SK-N-SH (cell line): ENCODE measurements at regions not wholly inside any gene's neighbourhood (a gene's known extent, or its start where the extent isn't known, plus 50 kb on each side); places are given as distances from the start of the nearest gene placed in this dataset.

ENCODE experiments used
- CTCF ChIA-PET: fragments of 300-600, 350-600 bp; formaldehyde crosslinking; extraction: SDS; loops from one replicate; lab custom pipeline; 2021; lab: Yijun Ruan, JAX
- POLR2A ChIA-PET: fragments of 350-600 bp; sonication (Branson Sonifier 250); formaldehyde crosslinking; extraction: SDS; loops from one replicate; lab custom pipeline; 2020; ENCODE audit warnings: antibody characterized with exemption, inconsistent platforms; lab: Yijun Ruan, JAX
- DNase-seq: peaks from one replicate; pipeline ENCODE4 v3.0.0; 2012
- H2AFZ ChIP-seq: fragments of 200-600 bp; sonication (generic); 2 replicates; pipeline ENCODE4 v1.8.1; 2016; ENCODE audit warnings: antibody characterized with exemption, mild to moderate bottlenecking, low read depth
- H3F3A ChIP-seq: fragments of 200-600 bp; sonication (generic); replicated peaks from 2 replicates; pipeline ENCODE3; 2016; ENCODE audit warnings: antibody characterized with exemption, mild to moderate bottlenecking; ENCODE audit not compliant: insufficient read depth
- H3K27ac ChIP-seq, 2 experiments: fragments of 200-500 bp in 1 of 2; fragments of 200-600 bp in 1 of 2; sonication (Bioruptor generic) in 1 of 2; sonication (generic), shearing (Covaris generic) in 1 of 2; 2 replicates each; pipeline versions ENCODE4 v1.5.1 to v1.6.1; 2014 to 2016; ENCODE audit warnings: low read depth in 2 of 2, inconsistent platforms in 1 of 2, low read length in 1 of 2, mild to moderate bottlenecking in 1 of 2, mixed read lengths in 1 of 2
- H3K27me3 ChIP-seq: fragments of 200-600 bp; sonication (generic), shearing (Covaris generic); 2 replicates; pipeline ENCODE4 v1.6.1; 2016; ENCODE audit warnings: mixed run types; ENCODE audit not compliant: insufficient read depth
- H3K36me3 ChIP-seq, 2 experiments: fragments of 200-500 bp in 1 of 2; fragments of 200-600 bp in 1 of 2; sonication (Bioruptor generic) in 1 of 2; sonication (generic) in 1 of 2; replicated peaks in 1 of 2; 2 replicates each; pipeline versions ENCODE3 to v1.5.1; 2014 to 2016; ENCODE audit warnings: low read length in 1 of 2, mild to moderate bottlenecking in 1 of 2; ENCODE audit not compliant: insufficient read depth in 2 of 2, control insufficient read depth in 1 of 2
- H3K4me1 ChIP-seq, 2 experiments: fragments of 200-500 bp in 1 of 2; fragments of 200-600 bp in 1 of 2; sonication (Bioruptor generic) in 1 of 2; sonication (generic), shearing (Covaris generic) in 1 of 2; 2 replicates each; pipeline versions ENCODE4 v1.5.1 to v1.6.1; 2014 to 2016; ENCODE audit warnings: low read depth in 1 of 2, low read length in 1 of 2, mixed run types in 1 of 2; ENCODE audit not compliant: insufficient read depth in 2 of 2, control insufficient read depth in 1 of 2
- H3K4me2 ChIP-seq: fragments of 200-600 bp; sonication (generic), shearing (Covaris generic); 2 replicates; pipeline ENCODE4 v1.6.1; 2017; ENCODE audit warnings: mixed run types
- H3K4me3 ChIP-seq, 2 experiments: fragments of 200-500 bp in 1 of 2; fragments of 200-600 bp in 1 of 2; sonication (Bioruptor generic) in 1 of 2; sonication (generic), shearing (Covaris generic) in 1 of 2; 2 replicates each; pipeline versions ENCODE4 v1.5.1 to v1.8.1; 2014 to 2016; ENCODE audit warnings: low read depth in 2 of 2, inconsistent platforms in 1 of 2, low read length in 1 of 2, mild to moderate bottlenecking in 1 of 2, mixed read lengths in 1 of 2, moderate library complexity in 1 of 2
- H3K79me2 ChIP-seq: fragments of 200-600 bp; sonication (generic); 2 replicates; pipeline ENCODE4 v1.8.1; 2017; ENCODE audit warnings: mild to moderate bottlenecking; ENCODE audit not compliant: insufficient read depth
- H3K9ac ChIP-seq: fragments of 200-600 bp; sonication (generic); 2 replicates; pipeline ENCODE4 v1.6.1; 2017; ENCODE audit warnings: mixed run types
- H3K9me2 ChIP-seq: fragments of 200-600 bp; sonication (generic); 2 replicates; pipeline ENCODE4 v1.6.1; 2017; ENCODE audit warnings: mixed run types
- H3K9me3 ChIP-seq: fragments of 200-600 bp; sonication (generic); 2 replicates; pipeline ENCODE4 v1.6.1; 2017; ENCODE audit warnings: mixed run types, mild to moderate bottlenecking, moderate library complexity
- H4K20me1 ChIP-seq: fragments of 200-600 bp; sonication (generic); 2 replicates; pipeline ENCODE4 v1.6.1; 2017; ENCODE audit warnings: mild to moderate bottlenecking, mixed run types; ENCODE audit not compliant: insufficient read depth
- CHD2 ChIP-seq: fragments of 150-350 bp; IDR thresholded peaks from 2 replicates; pipeline ENCODE4 v1.6.1; 2018; ENCODE audit warnings: low read length; ENCODE audit not compliant: partially characterized antibody
- EZH2phosphoT487 ChIP-seq: fragments of 200-600 bp; sonication (generic); IDR thresholded peaks from 2 replicates; pipeline ENCODE4 v1.6.1; 2017; ENCODE audit warnings: low read depth, mixed run types, mild to moderate bottlenecking, antibody characterized with exemption, moderate library complexity, borderline replicate concordance
- IRF3 ChIP-seq: fragments of 150-350 bp; IDR thresholded peaks from 2 replicates; pipeline ENCODE4 v1.6.1; 2016; ENCODE audit warnings: mild to moderate bottlenecking, low read depth, low read length
- PBX3 ChIP-seq: IDR thresholded peaks from 2 replicates; pipeline ENCODE4; 2012
- RAD21 ChIP-seq: IDR thresholded peaks from 2 replicates; pipeline ENCODE4 v1.6.1; 2012; ENCODE audit warnings: mild to moderate bottlenecking, low read length
- REST ChIP-seq: IDR thresholded peaks from 2 replicates; pipeline ENCODE4 v1.6.1; 2012; ENCODE audit warnings: mild to moderate bottlenecking, low read depth, low read length, moderate library complexity
- RFX5 ChIP-seq: IDR thresholded peaks from 2 replicates; pipeline ENCODE4 v1.6.1; 2012; ENCODE audit warnings: mild to moderate bottlenecking, improper control_type of control experiment, low read length
- SIN3A ChIP-seq: IDR thresholded peaks from 2 replicates; pipeline ENCODE4 v1.6.1; 2012; ENCODE audit warnings: low read depth, mild to moderate bottlenecking, low read length, moderate library complexity, borderline replicate concordance
- USF1 ChIP-seq: IDR thresholded peaks from 2 replicates; pipeline ENCODE4 v1.4.0; 2012; ENCODE audit warnings: low read depth, borderline replicate concordance
- YY1 ChIP-seq: IDR thresholded peaks from 2 replicates; pipeline ENCODE4 v1.4.0; 2012; ENCODE audit warnings: low read depth, mild to moderate bottlenecking
- WGBS: methylation state at CpG from one replicate; pipeline ENCODE4 v1.1.6; 2017; ENCODE audit warnings: low lambda C conversion rate; 5-methylcytosine and 5-hydroxymethylcytosine counted together

GRCh38 chr9:13596383-13596970, 317.0 kb upstream of the MPDZ start:
- ChIA-PET POLR2A (no interaction called here), CTCF (no interaction called here)
- no peak overlapping the region for H3K4me2 ChIP-seq

GRCh38 chr9:13590996-13591395, 311.5 kb upstream of the MPDZ start:
- H3K9me2 ChIP-seq, result no peaks in the 10 kb centered on the region
- no peaks in the 10 kb centered on the region for H4K20me1 ChIP-seq
- H3F3A ChIP-seq, result no peaks in the 10 kb centered on the region
- no peak for DNase-seq
- TF ChIP-seq IRF3 (no peak), EZH2phosphoT487 (no peak), CHD2 (no peak)
- TF ChIP-seq, all 33 proteins: peak for 0
- 40% methylated on average over 1 of the region's 1 CpG for WGBS
- ChIA-PET CTCF (no interaction called here), POLR2A (interaction anchor here (1.2 kb wide), 1 partner anchor 8 kb away, joined by 3 read pairs; no protein-coding TSS in a partner anchor)
- Histone ChIP-seq H3K36me3 (no peaks in the 10 kb centered on the region), H3K4me3 (no peak overlapping the region), H3K27ac (no peak overlapping the region), H3K4me2 (no peak overlapping the region), H3K27me3 (no peaks in the 10 kb centered on the region), H3K9ac (no peak overlapping the region), H2AFZ (no peak overlapping the region), H3K79me2 (no peaks in the 10 kb centered on the region), H3K9me3 (no peaks in the 10 kb centered on the region), H3K4me1 (no peaks in the 10 kb centered on the region)

More at GRCh38 chr9:13596383-13596970, 317.0 kb upstream of the MPDZ start:
- Histone ChIP-seq H3K27me3 (no peaks in the 10 kb centered on the region), H3K4me1 (no peaks in the 10 kb centered on the region; a peak in 2 of 4 replicates), H2AFZ (no peak overlapping the region), H4K20me1 (no peaks in the 10 kb centered on the region), H3K36me3 (no peaks in the 10 kb centered on the region), H3K4me3 (no peak overlapping the region), H3K27ac (no peak overlapping the region), H3K9me2 (no peaks in the 10 kb centered on the region), H3K9me3 (no peaks in the 10 kb centered on the region), H3F3A (no peaks in the 10 kb centered on the region), H3K9ac (no peak overlapping the region), H3K79me2 (no peaks in the 10 kb centered on the region)
- WGBS, result 64% methylated on average over 4 of the region's 4 CpGs
- no peak for DNase-seq
- TF ChIP-seq YY1, result no peak
- no peak for TF ChIP-seq RAD21
- no peak for TF ChIP-seq RFX5

GRCh38 chr9:13589034-13589737, 309.7 kb upstream of the MPDZ start:
- no peaks in the 10 kb centered on the region for H3K27me3 ChIP-seq
- no peaks in the 10 kb centered on the region for H4K20me1 ChIP-seq
- H3K9me3 ChIP-seq, result no peaks in the 10 kb centered on the region
- H3F3A ChIP-seq, result no peaks in the 10 kb centered on the region
- H3K79me2 ChIP-seq, result no peaks in the 10 kb centered on the region
- no peak overlapping the region for H3K4me3 ChIP-seq
- no peaks in the 10 kb centered on the region for H3K9me2 ChIP-seq
- ChIA-PET POLR2A (no interaction called here), CTCF (no interaction called here)
- DNase-seq, result no peak
- no peak overlapping the region for H3K4me2 ChIP-seq
- 81% methylated on average over 2 of the region's 2 CpGs for WGBS
- no peaks in the 10 kb centered on the region for H3K4me1 ChIP-seq
- H2AFZ ChIP-seq, result no peak overlapping the region
- H3K9ac ChIP-seq, result no peak overlapping the region
- H3K27ac ChIP-seq, result no peak overlapping the region
- no peaks in the 10 kb centered on the region for H3K36me3 ChIP-seq
- no peak for TF ChIP-seq YY1
- no peak for TF ChIP-seq REST
- TF ChIP-seq PBX3, result no peak
- TF ChIP-seq USF1, result no peak
- TF ChIP-seq SIN3A, result no peak
